IMR-90 (cell line): ENCODE measurements at regions not wholly inside any gene's neighbourhood (a gene's known extent, or its start where the extent isn't known, plus 50 kb on each side); places are given as distances from the start of the nearest gene placed in this dataset.

ENCODE experiments used
- ATAC-seq: fragments of 200-7000 bp; cut with Tn5 transposase; 2 replicates; pipeline ENCODE4 v1.9.1; 2020; ENCODE audit warnings: low read depth, mild to moderate bottlenecking, moderate library complexity
- BruUV-seq: library from RNA; stranded (reverse); fragments of 400-500 nt; replicated peaks from 2 replicates; lab custom pipeline; 2021; lab: Mats Ljungman, UMichigan
- CTCF ChIA-PET: fragments of 300-600 bp; formaldehyde crosslinking; extraction: SDS; loops from one replicate; lab custom pipeline; 2021; ENCODE audit warnings: antibody characterized with exemption; lab: Yijun Ruan, JAX
- POLR2A ChIA-PET: fragments of 300-600 bp; sonication (Branson Sonifier 250); formaldehyde crosslinking; loops from one replicate; lab custom pipeline; 2022; ENCODE audit warnings: antibody characterized with exemption; ENCODE audit not compliant: unreplicated experiment; lab: Charles Lee
- DNase-seq: peaks from one replicate; pipeline ENCODE4 v3.0.0; 2013
- H2AFZ ChIP-seq: replicated peaks from 2 replicates; pipeline ENCODE3; 2013; ENCODE audit warnings: low read length, mild to moderate bottlenecking; ENCODE audit not compliant: poor library complexity
- H2AK5ac ChIP-seq: 2 replicates; pipeline ENCODE4 v1.6.1; 2013; ENCODE audit warnings: low read depth, low read length, inconsistent platforms
- H2AK9ac ChIP-seq: replicated peaks from 2 replicates; pipeline ENCODE3; 2013; ENCODE audit warnings: mild to moderate bottlenecking, low read depth, low read length, moderate library complexity; ENCODE audit not compliant: poor library complexity
- H2BK120ac ChIP-seq: 2 replicates; pipeline ENCODE4 v1.6.1; 2013; ENCODE audit warnings: low read depth, low read length, inconsistent platforms
- H2BK15ac ChIP-seq: 3 replicates; pipeline ENCODE4 v1.6.1; 2013; ENCODE audit warnings: low read depth, low read length, inconsistent platforms
- H2BK20ac ChIP-seq: 2 replicates; pipeline ENCODE4 v1.6.1; 2013; ENCODE audit warnings: low read depth, mild to moderate bottlenecking, inconsistent platforms, low read length, moderate library complexity
- H2BK5ac ChIP-seq: 2 replicates; pipeline ENCODE4 v1.6.1; 2013; ENCODE audit warnings: mild to moderate bottlenecking, low read depth, low read length, inconsistent platforms; ENCODE audit not compliant: poor library complexity, severe bottlenecking
- H3K14ac ChIP-seq: replicated peaks from 2 replicates; pipeline ENCODE4 v1.6.1; 2013; ENCODE audit warnings: low read depth, low read length, inconsistent platforms
- H3K18ac ChIP-seq: 2 replicates; pipeline ENCODE4 v1.6.1; 2013; ENCODE audit warnings: low read depth, low read length, control low read depth
- H3K23ac ChIP-seq: 2 replicates; pipeline ENCODE4 v1.6.1; 2013; ENCODE audit warnings: low read depth, low read length, inconsistent platforms
- H3K27ac ChIP-seq: 2 replicates; pipeline ENCODE4 v1.5.1; 2013; ENCODE audit warnings: mild to moderate bottlenecking, control low read depth, low read length; ENCODE audit not compliant: insufficient read depth
- H3K27me3 ChIP-seq: 2 replicates; pipeline ENCODE4 v1.6.1; 2013; ENCODE audit warnings: low read length; ENCODE audit not compliant: control insufficient read depth, insufficient read depth
- H3K36me3 ChIP-seq: 2 replicates; pipeline ENCODE4 v1.6.1; 2013; ENCODE audit warnings: low read length, mixed read lengths; ENCODE audit not compliant: control insufficient read depth, insufficient read depth
- H3K4ac ChIP-seq: 2 replicates; pipeline ENCODE4 v1.6.1; 2013; ENCODE audit warnings: low read depth, low read length, inconsistent platforms
- H3K4me1 ChIP-seq: 2 replicates; pipeline ENCODE4 v1.6.1; 2013; ENCODE audit warnings: low read length, mixed read lengths; ENCODE audit not compliant: control insufficient read depth, insufficient read depth
- H3K4me2 ChIP-seq: 2 replicates; pipeline ENCODE4 v1.6.1; 2013; ENCODE audit warnings: low read depth, mild to moderate bottlenecking, control low read depth, low read length, moderate library complexity
- H3K4me3 ChIP-seq: 2 replicates; pipeline ENCODE4 v1.5.1; 2013; ENCODE audit warnings: low read depth, mild to moderate bottlenecking, control low read depth, low read length, moderate library complexity; ENCODE audit not compliant: insufficient read depth
- H3K56ac ChIP-seq: 2 replicates; pipeline ENCODE4 v1.6.1; 2013; ENCODE audit warnings: low read length, inconsistent platforms; ENCODE audit not compliant: insufficient read depth; ENCODE audit errors: extremely low read depth
- H3K79me1 ChIP-seq, 2 experiments: 2 replicates each; pipeline ENCODE4 v1.6.1; 2013; ENCODE audit warnings: low read length in 2 of 2, inconsistent platforms in 1 of 2, low read depth in 1 of 2
- H3K9ac ChIP-seq: 2 replicates; pipeline ENCODE4 v1.6.1; 2013; ENCODE audit warnings: low read depth, low read length, control low read depth
- H3K9me1 ChIP-seq: 2 replicates; pipeline ENCODE4 v1.6.1; 2013; ENCODE audit warnings: low read length, inconsistent platforms; ENCODE audit not compliant: insufficient read depth
- H3K9me3 ChIP-seq: 2 replicates; pipeline ENCODE4 v1.6.1; 2013; ENCODE audit warnings: low read length; ENCODE audit not compliant: control insufficient read depth, insufficient read depth
- H4K20me1 ChIP-seq: 2 replicates; pipeline ENCODE4 v1.6.1; 2013; ENCODE audit warnings: low read length, inconsistent platforms; ENCODE audit not compliant: insufficient read depth
- H4K5ac ChIP-seq: 2 replicates; pipeline ENCODE4 v1.6.1; 2013; ENCODE audit warnings: mild to moderate bottlenecking, low read depth, low read length, control low read depth
- H4K8ac ChIP-seq, 2 experiments: 2 replicates each; pipeline ENCODE4 v1.6.1; 2013; ENCODE audit warnings: low read depth in 2 of 2, low read length in 2 of 2, control low read depth in 1 of 2, inconsistent platforms in 1 of 2
- H4K91ac ChIP-seq: 2 replicates; pipeline ENCODE4 v1.6.1; 2013; ENCODE audit warnings: low read depth, low read length, inconsistent platforms; ENCODE audit not compliant: insufficient read depth
- CEBPB ChIP-seq: IDR thresholded peaks from 2 replicates; pipeline ENCODE4 v1.6.1; 2012; ENCODE audit warnings: low read depth, low read length, improper control_type of control experiment
- MAFK ChIP-seq: IDR thresholded peaks from 2 replicates; pipeline ENCODE4 v1.6.1; 2012; ENCODE audit warnings: low read depth, low read length, improper control_type of control experiment
- MAZ ChIP-seq: IDR thresholded peaks from 2 replicates; pipeline ENCODE4 v1.6.1; 2012; ENCODE audit warnings: low read depth, mild to moderate bottlenecking, low read length, improper control_type of control experiment, moderate library complexity, borderline replicate concordance
- MXI1 ChIP-seq: IDR thresholded peaks from 2 replicates; pipeline ENCODE4 v1.6.1; 2012; ENCODE audit warnings: low read depth, mild to moderate bottlenecking, low read length, moderate library complexity, borderline replicate concordance
- RAD21 ChIP-seq: IDR thresholded peaks from 2 replicates; pipeline ENCODE4 v1.6.1; 2012; ENCODE audit warnings: low read length, improper control_type of control experiment
- RFX5 ChIP-seq: IDR thresholded peaks from 2 replicates; pipeline ENCODE4 v1.8.0; 2012; ENCODE audit warnings: low read depth, mild to moderate bottlenecking, low read length, moderate library complexity
- SMC3 ChIP-seq: fragments of 150-350 bp; IDR thresholded peaks from 2 replicates; pipeline ENCODE4 v1.6.1; 2016; ENCODE audit warnings: low read depth, mild to moderate bottlenecking, antibody characterized with exemption, low read length, moderate library complexity
- WGBS, 2 experiments: methylation state at CpG; one replicate each; pipeline versions ENCODE4 v1.1.5 to v1.1.7; 2013; ENCODE audit warnings: missing lambda C conversion rate in 2 of 2; ENCODE audit not compliant: insufficient read length in 1 of 2; ENCODE audit errors: extremely low coverage in 2 of 2; 5-methylcytosine and 5-hydroxymethylcytosine counted together
- dilution Hi-C: fragments of 300-500 bp; cut with HindIII; formaldehyde crosslinking; loops from one replicate; pipeline ENCODE4 v1.14.3; 2018; ENCODE audit warnings: low sequenced_read_pairs; ENCODE audit not compliant: unreplicated experiment
- in situ Hi-C: fragments of 300-500 bp; cut with MboI; formaldehyde crosslinking; loops from 3 replicates; pipeline ENCODE4 v1.14.3; 2019; ENCODE audit warnings: low sequenced_read_pairs, inconsistent platforms, mixed read lengths
- intact Hi-C: fragments of 100-400 bp; cut with micrococcal nuclease; formaldehyde crosslinking; loops from 2 replicates; pipeline ENCODE4 v1.10.0; 2022

DNA sequence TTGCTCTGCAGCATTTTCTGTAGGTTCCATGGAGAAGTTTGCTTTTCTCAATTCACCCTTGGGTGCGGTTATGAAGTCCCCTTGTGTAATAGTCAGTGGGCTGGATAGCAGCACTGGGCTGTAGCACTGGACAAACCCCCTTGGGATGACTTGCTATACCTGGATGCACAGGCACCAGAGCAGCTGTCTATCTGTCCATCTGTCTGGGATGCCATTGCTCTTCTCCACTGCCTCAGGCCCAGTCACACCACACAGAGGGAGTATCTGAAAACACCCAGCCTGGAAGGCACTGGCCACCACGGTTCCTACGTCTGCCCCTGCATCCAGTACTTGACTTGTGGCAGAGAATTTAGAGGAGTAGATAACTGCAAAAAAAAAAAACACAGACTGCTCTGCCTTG, 254.5 kb downstream of the TFCP2L1 start:
- Histone ChIP-seq H2BK5ac (no peak overlapping the region), H2AFZ (no peak overlapping the region), H3K4ac (no peak overlapping the region), H2BK20ac (no peak overlapping the region), H3K27ac (no peak overlapping the region), H4K91ac (no peak overlapping the region), H2AK9ac (no peak overlapping the region), H3K4me3 (no peak overlapping the region), H3K9ac (no peak overlapping the region), H4K5ac (no peak overlapping the region), H4K20me1 (no peaks in the 10 kb centered on the region; the same call in 1 of the 2 replicates), H3K18ac (no peak overlapping the region), H3K56ac (no peak overlapping the region), H3K4me2 (no peak overlapping the region), H3K9me3 (no peaks in the 10 kb centered on the region; the same call in 1 of the 2 replicates), H2AK5ac (no peak overlapping the region), H4K8ac (no peak overlapping the region), H3K23ac (no peak overlapping the region), H2BK120ac (no peak overlapping the region), H3K14ac (no peak overlapping the region), H3K27me3 (peaks cover 73% of the 10 kb centered on the region), H3K4me1 (no peaks in the 10 kb centered on the region), H3K79me1 (no peaks in the 10 kb centered on the region), H3K36me3 (no peaks in the 10 kb centered on the region), H3K9me1 (no peaks in the 10 kb centered on the region), H2BK15ac (no peak overlapping the region)
- BruUV-seq, result no TSS peak
- TF ChIP-seq MAZ, result no peak
- no peak for TF ChIP-seq RFX5
- TF ChIP-seq MAFK, result no peak
- TF ChIP-seq MXI1, result no peak
- no peak for TF ChIP-seq SMC3
- TF ChIP-seq CEBPB, result no peak
- no peak for TF ChIP-seq RAD21
- no CpG with 5 or more reads among the region's 3 CpGs for WGBS, 2 experiments
- ATAC-seq, result no peak
- dilution Hi-C loops, result no loop called here
- in situ Hi-C loops, result no loop called here
- CTCF ChIA-PET, result interaction anchor here (0.7 kb wide), 1 partner anchor 9 kb away, joined by 3 read pairs; no protein-coding TSS in a partner anchor
- DNase-seq, result no peak
- POLR2A ChIA-PET, result no interaction called here
- intact Hi-C loops, result no loop called here
